GM19351 (cell line): ENCODE measurements at regions not wholly inside any gene's neighbourhood (a gene's known extent, or its start where the extent isn't known, plus 50 kb on each side); places are given as distances from the start of the nearest gene placed in this dataset.

Source experiments
- ATAC-seq: cut with Tn5 transposase; IDR thresholded peaks from one replicate; pipeline ENCODE4 v1.9.1; 2021; ENCODE audit warnings: mild to moderate bottlenecking, moderate library complexity; ENCODE audit not compliant: unreplicated experiment

- no peak for ATAC-seq
Measured at GRCh38 chr15:62566248-62566647, 401.2 kb upstream of the C2CD4B start.

GRCh38 chr15:62567501-62567900, 402.4 kb upstream of the C2CD4B start:
- no peak for ATAC-seq

- no peak for ATAC-seq
Measured at GRCh38 chr15:62568004-62568403, 402.9 kb upstream of the C2CD4B start.

- ATAC-seq: no peak
Measured at GRCh38 chr15:62568702-62569101, 403.6 kb upstream of the C2CD4B start.

GRCh38 chr15:62569460-62570404, 404.6 kb upstream of the C2CD4B start:
- ATAC-seq: no peak

- ATAC-seq: no peak
Measured at GRCh38 chr15:62570405-62570783, 405.3 kb upstream of the C2CD4B start.

- no peak for ATAC-seq
Measured at GRCh38 chr15:62571072-62571471, 406.0 kb upstream of the C2CD4B start.

- no peak for ATAC-seq
Measured at GRCh38 chr15:62572797-62573196, 407.7 kb upstream of the C2CD4B start.

- no peak for ATAC-seq
Measured at GRCh38 chr15:62573876-62574275, 408.8 kb upstream of the C2CD4B start.

GRCh38 chr15:62578546-62578945, 413.5 kb upstream of the C2CD4B start:
- ATAC-seq: no peak

- no peak for ATAC-seq
Measured at GRCh38 chr15:62578960-62579359, 413.9 kb upstream of the C2CD4B start.

GRCh38 chr15:62579842-62580241, 414.8 kb upstream of the C2CD4B start:
- no peak for ATAC-seq

GRCh38 chr15:62582580-62582979, 417.5 kb upstream of the C2CD4B start:
- ATAC-seq: no peak

GRCh38 chr15:62584301-62585235, 419.5 kb upstream of the C2CD4B start:
- no peak for ATAC-seq

- ATAC-seq: no peak
Measured at GRCh38 chr15:62588938-62589670, 424.0 kb upstream of the C2CD4B start.

GRCh38 chr15:62591842-62592838, 427.1 kb upstream of the C2CD4B start:
- ATAC-seq: no peak

GRCh38 chr15:62592920-62593319, 427.8 kb upstream of the C2CD4B start:
- ATAC-seq: no peak

- no peak for ATAC-seq
Measured at GRCh38 chr15:62593681-62594399, 428.8 kb upstream of the C2CD4B start.

GRCh38 chr15:62598217-62598616, 433.1 kb upstream of the C2CD4B start:
- no peak for ATAC-seq
